ENCODE measurements at regions not wholly inside any gene's neighbourhood (a gene's known extent, or its start where the extent isn't known, plus 50 kb on each side); places are given as distances from the start of the nearest gene placed in this dataset.
A peak's percentile ranks its signal among the peaks of the same experiment; 100 is the strongest.

GRCh38 chr12:91551242-91551641 is 368.6 kb upstream of the DCN start:
- DNase-seq (ENCODE audit: low read depth, low spot score) = no peak

- DNase-seq (ENCODE audit: low read depth, low spot score) = no peak
Measured at GRCh38 chr12:91542666-91543065, 360.0 kb upstream of the DCN start.

- DNase-seq (ENCODE audit: low read depth, low spot score) = no peak
Measured at GRCh38 chr12:91542067-91542466, 359.4 kb upstream of the DCN start.

DNA sequence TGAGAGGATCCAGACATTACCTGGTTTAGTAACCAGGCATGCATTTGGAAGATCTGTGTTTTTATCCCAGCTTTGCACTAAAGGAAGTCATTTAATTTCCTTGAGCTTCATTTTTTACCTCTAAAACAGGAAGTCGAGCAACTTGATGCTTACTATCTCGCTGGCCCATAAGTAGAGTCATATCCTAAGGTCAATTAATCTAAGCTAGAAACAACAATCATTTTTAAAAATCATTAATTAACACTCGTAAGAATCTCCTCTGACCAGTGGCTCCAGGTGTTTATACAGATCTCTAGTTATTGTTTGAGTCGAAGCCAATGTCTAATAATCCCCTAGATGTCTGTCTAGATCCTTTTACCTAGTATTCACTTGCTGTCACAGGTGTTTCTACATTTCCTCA is 355.8 kb upstream of the DCN start:
- no peak for DNase-seq (ENCODE audit: low read depth, low spot score)

- DNase-seq (ENCODE audit: low read depth, low spot score) = no peak
Measured at GRCh38 chr12:91533366-91533765, 350.7 kb upstream of the DCN start.

- no peak for DNase-seq (ENCODE audit: low read depth, low spot score)
Measured at GRCh38 chr12:91529829-91530228, 347.2 kb upstream of the DCN start.

GRCh38 chr12:91523831-91524230 is 341.2 kb upstream of the DCN start:
- no peak for DNase-seq (ENCODE audit: low read depth, low spot score)

DNA sequence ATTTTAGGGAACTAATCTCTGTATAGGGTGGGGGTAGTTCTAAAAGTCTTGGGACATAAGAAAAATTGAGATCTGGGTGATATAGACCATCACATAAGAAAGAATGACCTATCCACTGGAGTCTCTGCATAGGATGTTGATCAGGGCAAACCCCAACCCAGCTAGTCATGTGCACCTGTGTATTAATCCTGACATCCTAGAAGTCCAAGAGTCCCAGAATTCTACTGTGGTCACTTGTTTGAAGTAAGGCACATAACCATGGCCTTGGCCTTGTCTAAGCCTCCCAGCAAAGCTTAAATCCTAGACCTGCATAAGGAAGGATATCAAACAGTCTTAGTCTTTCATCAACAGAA is 334.1 kb upstream of the DCN start:
- DNase-seq (ENCODE audit: low read depth, low spot score) = no peak

- no peak for DNase-seq (ENCODE audit: low read depth, low spot score)
Measured at GRCh38 chr12:91515944-91516694, 333.5 kb upstream of the DCN start.

- DNase-seq (ENCODE audit: low read depth, low spot score) = no peak
Measured at GRCh38 chr12:91513313-91513712, 330.7 kb upstream of the DCN start.

GRCh38 chr12:91511795-91512420 is 329.3 kb upstream of the DCN start:
- no peak for DNase-seq (ENCODE audit: low read depth, low spot score)

DNA sequence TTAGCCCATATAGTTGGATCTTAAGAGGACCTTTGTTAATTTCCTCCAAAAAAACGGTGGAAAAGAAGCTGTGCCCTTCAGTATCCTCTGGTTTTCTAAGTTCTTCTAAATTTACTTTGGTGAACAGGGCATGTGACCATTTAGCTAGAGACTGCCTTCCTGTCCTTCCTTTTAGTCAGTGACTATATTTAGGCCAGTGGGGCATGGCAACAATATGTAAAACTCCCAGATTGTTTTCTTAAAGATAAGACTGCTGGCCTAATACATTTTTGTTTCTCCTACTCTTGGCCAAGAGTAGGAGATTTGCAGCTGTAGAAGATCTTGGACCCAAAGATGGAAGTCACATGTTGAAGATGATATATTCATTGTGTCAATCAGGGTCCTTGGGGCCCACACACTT is 325.1 kb upstream of the DCN start:
- DNase-seq (ENCODE audit: low read depth, low spot score) = no peak

- no peak for DNase-seq (ENCODE audit: low read depth, low spot score)
Measured at GRCh38 chr12:91506452-91506851, 323.8 kb upstream of the DCN start.

DNA sequence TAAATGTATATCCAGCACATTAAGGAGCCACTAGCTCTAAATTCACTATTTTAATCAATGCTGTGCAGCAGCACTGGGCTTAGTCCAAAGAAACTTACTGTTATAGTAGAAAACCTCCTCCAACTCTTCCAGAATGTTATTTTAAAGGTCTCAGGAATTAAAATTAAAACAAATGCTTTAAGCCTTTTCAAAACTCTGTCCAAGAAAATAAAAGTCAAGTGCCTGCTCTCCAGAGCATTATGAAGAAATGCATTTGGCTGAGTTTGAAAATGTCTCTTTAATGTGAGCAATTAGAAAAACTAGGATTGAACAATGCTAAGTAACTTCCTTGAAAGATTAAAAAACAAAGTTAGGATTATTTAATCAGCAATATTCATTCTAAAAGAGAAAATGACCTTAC is 322.4 kb upstream of the DCN start:
- no peak for DNase-seq (ENCODE audit: low read depth, low spot score)

DNA sequence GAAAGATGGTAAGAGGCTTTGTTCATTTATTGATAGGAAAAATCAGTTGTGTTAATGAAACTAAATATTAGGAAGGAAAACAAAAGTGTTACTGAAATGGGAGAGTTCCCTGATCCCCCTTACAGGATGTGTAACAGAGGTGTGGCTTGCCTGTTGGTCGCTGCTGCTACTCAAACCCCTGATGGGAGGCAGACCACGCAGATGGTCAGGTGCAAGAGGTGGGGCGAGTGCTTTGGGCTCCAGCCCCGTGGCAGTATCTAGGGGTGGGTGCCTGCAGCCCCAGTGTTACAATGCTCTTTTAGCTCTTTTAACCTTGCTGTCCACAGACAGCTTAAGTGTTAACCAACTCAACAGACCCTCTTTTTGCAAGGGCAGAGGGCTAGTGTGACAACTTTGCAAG is 319.6 kb upstream of the DCN start:
- DNase-seq (ENCODE audit: low read depth, low spot score) = no peak

DNA sequence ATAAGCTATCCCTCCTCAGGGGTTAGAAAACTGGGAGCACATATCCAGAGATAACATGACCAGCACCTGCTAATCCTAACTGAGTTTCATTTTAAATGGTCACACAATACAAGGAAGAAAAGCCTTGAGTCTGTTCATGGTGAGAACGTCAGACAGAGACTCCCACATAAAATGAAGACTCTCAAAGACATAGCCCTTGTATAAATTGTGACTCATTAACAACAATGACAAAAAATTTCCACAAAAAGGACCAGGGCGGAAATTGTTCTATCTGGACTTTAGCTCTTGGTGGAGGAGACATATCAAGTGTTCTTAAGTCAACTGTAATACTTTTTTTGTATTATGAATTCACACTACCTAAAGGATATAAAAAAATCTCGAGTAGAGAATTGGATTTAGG is 313.7 kb upstream of the DCN start:
- no peak for DNase-seq (ENCODE audit: low read depth, low spot score)

- no peak for DNase-seq (ENCODE audit: low read depth, low spot score)
Measured at GRCh38 chr12:91493308-91493707, 310.7 kb upstream of the DCN start.

DNA sequence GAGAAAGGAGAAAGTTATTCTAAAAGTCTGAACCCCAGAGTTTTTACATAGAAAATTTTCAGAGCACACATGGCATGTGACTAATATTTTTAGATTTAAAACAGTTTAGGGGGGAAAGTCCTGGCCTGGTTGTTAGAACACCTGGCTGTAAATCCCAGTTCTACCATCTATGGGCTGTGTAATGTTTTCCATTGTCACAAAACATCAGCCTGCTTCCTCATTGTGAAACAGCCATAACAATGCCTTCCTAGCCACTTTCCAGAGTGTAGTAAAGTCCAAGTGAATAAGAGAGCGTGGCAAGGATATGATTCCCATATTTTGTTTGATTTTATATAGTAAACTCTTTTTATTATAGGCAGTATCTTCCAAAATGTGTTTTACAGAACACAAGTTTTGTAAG is 310.0 kb upstream of the DCN start:
- no peak for DNase-seq (ENCODE audit: low read depth, low spot score)

DNA sequence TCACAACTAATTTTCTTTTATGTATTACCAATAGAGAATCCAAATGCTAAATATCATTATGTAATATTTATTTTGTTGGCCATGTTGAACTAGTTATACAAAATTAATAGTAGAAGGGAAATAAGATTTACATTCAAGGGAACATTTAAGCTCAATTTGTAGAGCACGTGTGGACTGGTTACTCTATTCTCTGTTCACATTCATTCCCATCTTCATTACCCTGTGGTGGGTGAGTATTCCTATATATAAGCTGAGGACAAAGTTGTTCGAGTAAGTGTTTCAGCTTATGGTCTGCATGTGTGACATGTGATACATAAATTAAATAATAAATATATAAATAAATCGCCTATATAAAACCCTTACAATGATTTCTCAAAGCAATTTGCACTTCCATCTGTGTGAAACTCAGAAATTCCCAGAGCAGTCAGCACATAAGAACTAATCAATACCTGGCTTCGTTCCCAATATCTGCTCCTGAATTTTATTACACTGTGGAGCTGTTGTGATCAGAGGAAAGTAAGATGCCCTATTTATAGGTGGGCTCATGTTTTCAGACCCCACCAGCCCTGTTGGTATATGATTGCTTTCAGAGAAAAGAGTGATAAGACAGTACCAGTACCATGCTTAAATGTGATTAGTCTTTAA is 308.2 kb upstream of the DCN start:
- DNase-seq (ENCODE audit: low read depth, low spot score) = no peak

DNA sequence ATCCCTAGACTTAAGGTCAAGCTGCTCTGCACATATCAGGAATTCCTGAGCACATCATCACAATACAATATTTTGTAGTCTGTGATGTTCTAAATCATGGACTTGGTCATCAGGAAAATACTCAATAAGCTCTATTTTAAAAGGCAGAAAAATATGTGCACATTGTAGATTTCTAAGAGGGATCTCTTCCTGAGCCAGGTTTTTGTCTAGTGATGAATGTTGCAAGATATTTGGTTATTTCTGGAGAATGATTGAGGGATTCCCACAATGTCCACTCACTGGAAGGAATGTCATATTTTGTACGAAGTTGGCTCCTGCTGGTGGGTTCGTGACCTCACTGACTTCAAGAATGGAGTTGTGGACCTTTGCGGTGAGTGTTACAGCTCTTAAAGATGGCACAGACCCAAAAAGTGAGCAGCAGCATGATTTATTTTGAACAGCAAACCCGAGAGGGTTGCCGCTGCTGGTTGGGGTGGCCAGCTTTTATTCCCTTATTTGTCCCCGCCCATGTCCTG is 300.9 kb upstream of the DCN start:
- peak; percentile 37 for DNase-seq (ENCODE audit: low read depth, low spot score)

DNA sequence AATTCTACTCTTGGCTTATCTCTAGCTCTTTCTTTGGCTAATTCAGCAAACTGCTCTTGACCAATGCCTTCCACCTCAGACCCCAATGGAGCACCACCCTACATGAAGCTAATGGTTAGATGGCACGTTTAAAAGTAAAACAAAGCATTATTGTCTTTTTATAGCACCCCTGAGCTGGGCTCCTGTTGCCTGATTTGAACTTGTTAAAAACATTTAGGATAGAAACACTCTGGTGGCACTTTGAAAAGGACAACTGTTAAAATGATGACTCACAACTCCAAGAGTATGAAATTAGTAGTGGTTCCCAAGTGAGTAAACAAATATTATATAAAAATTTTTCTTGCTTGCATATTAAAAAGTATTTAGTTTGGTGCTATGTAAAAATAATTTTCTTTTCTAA is 299.6 kb upstream of the DCN start:
- DNase-seq (ENCODE audit: low read depth, low spot score) = no peak

GRCh38 chr12:91478500-91478899 is 295.9 kb upstream of the DCN start:
- DNase-seq (ENCODE audit: low read depth, low spot score) = no peak

DNA sequence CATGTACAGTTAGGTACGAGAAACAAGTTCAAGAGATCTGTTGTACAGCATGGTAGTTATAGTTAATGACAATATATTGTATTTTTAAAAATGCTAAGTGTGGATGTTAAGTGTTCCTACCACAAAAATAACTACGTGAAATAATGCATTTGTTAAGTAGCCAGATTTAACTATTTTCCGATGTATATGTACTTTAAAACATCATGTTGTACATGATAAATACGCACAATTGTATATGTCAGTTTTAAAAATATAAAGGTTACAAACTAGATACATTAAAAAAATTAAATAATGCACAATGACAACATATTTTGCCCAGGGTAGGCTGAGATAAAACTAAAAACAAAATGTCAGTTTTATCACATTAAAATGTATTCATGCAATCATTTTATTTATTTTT is 285.1 kb upstream of the DCN start:
- DNase-seq (ENCODE audit: low read depth, low spot score) = no peak

Data from smooth muscle cell of the brain vasculature (primary cell).